ENCODE measurements at regions not wholly inside any gene's neighbourhood (a gene's known extent, or its start where the extent isn't known, plus 50 kb on each side); places are given as distances from the start of the nearest gene placed in this dataset.

GRCh38 chr13:67806796-67807195 is 576.7 kb upstream of the PCDH9 start:
- TF ChIP-seq, protein P1, sequence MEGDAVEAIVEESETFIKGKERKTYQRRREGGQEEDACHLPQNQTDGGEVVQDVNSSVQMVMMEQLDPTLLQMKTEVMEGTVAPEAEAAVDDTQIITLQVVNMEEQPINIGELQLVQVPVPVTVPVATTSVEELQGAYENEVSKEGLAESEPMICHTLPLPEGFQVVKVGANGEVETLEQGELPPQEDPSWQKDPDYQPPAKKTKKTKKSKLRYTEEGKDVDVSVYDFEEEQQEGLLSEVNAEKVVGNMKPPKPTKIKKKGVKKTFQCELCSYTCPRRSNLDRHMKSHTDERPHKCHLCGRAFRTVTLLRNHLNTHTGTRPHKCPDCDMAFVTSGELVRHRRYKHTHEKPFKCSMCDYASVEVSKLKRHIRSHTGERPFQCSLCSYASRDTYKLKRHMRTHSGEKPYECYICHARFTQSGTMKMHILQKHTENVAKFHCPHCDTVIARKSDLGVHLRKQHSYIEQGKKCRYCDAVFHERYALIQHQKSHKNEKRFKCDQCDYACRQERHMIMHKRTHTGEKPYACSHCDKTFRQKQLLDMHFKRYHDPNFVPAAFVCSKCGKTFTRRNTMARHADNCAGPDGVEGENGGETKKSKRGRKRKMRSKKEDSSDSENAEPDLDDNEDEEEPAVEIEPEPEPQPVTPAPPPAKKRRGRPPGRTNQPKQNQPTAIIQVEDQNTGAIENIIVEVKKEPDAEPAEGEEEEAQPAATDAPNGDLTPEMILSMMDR (IDR thresholded peaks at IDR 0.05) = no peak
- TF ChIP-seq POLR2AphosphoS5 (IDR thresholded peaks at IDR 0.05) = no peak
- TF ChIP-seq EP300 (IDR thresholded peaks at IDR 0.05) = no peak
- TF ChIP-seq POLR2A (IDR thresholded peaks at IDR 0.05) = no peak

Measured in sigmoid colon (tissue), 4 donors.